Gastrocnemius medialis (tissue), 4 donors: ENCODE measurements at regions not wholly inside any gene's neighbourhood (a gene's known extent, or its start where the extent isn't known, plus 50 kb on each side); places are given as distances from the start of the nearest gene placed in this dataset.

ENCODE experiments used
- CTCF ChIP-seq, 5 experiments: fragments of 450-650 bp in 3 of 5; fragments of 200-600 bp in 2 of 5; sonication (generic) in 2 of 5; IDR thresholded peaks in 4 of 5; conservative IDR thresholded peaks in 1 of 5; 1 replicate in 4 of 5; 2 replicates in 1 of 5; pipeline ENCODE4 v1.5.1; 2016 to 2019; ENCODE audit warnings: antibody characterized with exemption in 5 of 5, mild to moderate bottlenecking in 3 of 5, moderate library complexity in 3 of 5
- POLR2A ChIP-seq, 2 donors: fragments of 450-650 bp; IDR thresholded peaks; one replicate each; pipeline ENCODE4 v1.6.1; 2017; ENCODE audit warnings: antibody characterized with exemption in 2 of 2, mild to moderate bottlenecking in 2 of 2, moderate library complexity in 2 of 2

GRCh38 chr17:77487677-77488530 is 347.1 kb downstream of the SEC14L1 start:
- TF ChIP-seq CTCF (IDR thresholded peaks at IDR 0.05 in 4 of 5, conservative IDR thresholded peaks at IDR 0.05 in 1 of 5) (no peak), POLR2A (IDR thresholded peaks at IDR 0.05) (no peak)
